HG03135 (cell line): ENCODE measurements at regions not wholly inside any gene's neighbourhood (a gene's known extent, or its start where the extent isn't known, plus 50 kb on each side); places are given as distances from the start of the nearest gene placed in this dataset.

Source experiments
- ATAC-seq: cut with Tn5 transposase; IDR thresholded peaks from one replicate; pipeline ENCODE4 v1.9.1; 2021; ENCODE audit warnings: mild to moderate bottlenecking, moderate library complexity; ENCODE audit not compliant: unreplicated experiment

- ATAC-seq = no peak
Observed at GRCh38 chrX:139293991-139294390, 236.5 kb upstream of the F9 start.

- ATAC-seq = no peak
Observed at GRCh38 chrX:139290310-139290709, 240.2 kb upstream of the F9 start.

- no peak for ATAC-seq
Observed at GRCh38 chrX:139287155-139287924, 243.2 kb upstream of the F9 start.

GRCh38 chrX:139286342-139286741, 244.2 kb upstream of the F9 start:
- ATAC-seq = no peak

- ATAC-seq = no peak
Observed at GRCh38 chrX:139267851-139268250, 262.7 kb upstream of the F9 start.

GRCh38 chrX:139246295-139246694, 284.2 kb upstream of the F9 start:
- no peak for ATAC-seq

GRCh38 chrX:139237141-139237540, 293.4 kb upstream of the F9 start:
- ATAC-seq = no peak

- no peak for ATAC-seq
Observed at GRCh38 chrX:139234898-139235297, 295.6 kb upstream of the F9 start.

- no peak for ATAC-seq
Observed at GRCh38 chrX:139224953-139225665, 305.4 kb upstream of the F9 start.

- ATAC-seq = no peak
Observed at GRCh38 chrX:139222511-139223200, 307.9 kb upstream of the F9 start.

- no peak for ATAC-seq
Observed at GRCh38 chrX:139213241-139213709, 317.3 kb upstream of the F9 start.

- no peak for ATAC-seq
Observed at GRCh38 chrX:139211568-139212182, 318.9 kb upstream of the F9 start.

GRCh38 chrX:139209342-139209741, 321.2 kb upstream of the F9 start:
- ATAC-seq = no peak

GRCh38 chrX:139207655-139208054, 322.9 kb upstream of the F9 start:
- no peak for ATAC-seq

- ATAC-seq = no peak
Observed at GRCh38 chrX:139206914-139207313, 323.6 kb upstream of the F9 start.

- no peak for ATAC-seq
Observed at GRCh38 chrX:139204898-139205667, 325.5 kb upstream of the F9 start.

GRCh38 chrX:139204571-139204897, 326.0 kb upstream of the F9 start:
- ATAC-seq = no peak

GRCh38 chrX:139203651-139204570, 326.6 kb upstream of the F9 start:
- no peak for ATAC-seq

- ATAC-seq = no peak
Observed at GRCh38 chrX:139202742-139203420, 327.7 kb upstream of the F9 start.
